ENCODE measurements at regions not wholly inside any gene's neighbourhood (a gene's known extent, or its start where the extent isn't known, plus 50 kb on each side); places are given as distances from the start of the nearest gene placed in this dataset.

- TF ChIP-seq, protein P1, sequence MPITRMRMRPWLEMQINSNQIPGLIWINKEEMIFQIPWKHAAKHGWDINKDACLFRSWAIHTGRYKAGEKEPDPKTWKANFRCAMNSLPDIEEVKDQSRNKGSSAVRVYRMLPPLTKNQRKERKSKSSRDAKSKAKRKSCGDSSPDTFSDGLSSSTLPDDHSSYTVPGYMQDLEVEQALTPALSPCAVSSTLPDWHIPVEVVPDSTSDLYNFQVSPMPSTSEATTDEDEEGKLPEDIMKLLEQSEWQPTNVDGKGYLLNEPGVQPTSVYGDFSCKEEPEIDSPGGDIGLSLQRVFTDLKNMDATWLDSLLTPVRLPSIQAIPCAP (CRISPR knock-in tag; IDR thresholded peaks at IDR 0.05; ENCODE audit: borderline replicate concordance): no peak
- TF ChIP-seq DDX20 (tag; IDR thresholded peaks at IDR 0.05; ENCODE audit: low read depth) (peak; percentile 43; the same call in 1 of the 2 replicates), KDM1A (IDR thresholded peaks at IDR 0.05) (peak; percentile 91 to 93), TEAD1 (CRISPR knock-in tag; IDR thresholded peaks at IDR 0.05) (peak in 1 of 2 experiments; percentile 87; a peak in 3 of 4 replicates), CTCFL (IDR thresholded peaks at IDR 0.05; ENCODE audit: borderline replicate concordance, insufficient read depth, low read depth, low read length, poor library complexity, severe bottlenecking) (no peak), KAT7 (CRISPR knock-in tag; IDR thresholded peaks at IDR 0.05; ENCODE audit: borderline replicate concordance) (0 out of 2 replicates have a peak, but pooled peaks have one; percentile 12), HDAC8 (tag; IDR thresholded peaks at IDR 0.05) (no peak), GATAD2A (IDR thresholded peaks at IDR 0.05) (peak; percentile 85), EP400 (IDR thresholded peaks at IDR 0.05) (peak; percentile 76), SMARCA4 (IDR thresholded peaks at IDR 0.05) (peak; percentile 99), MEF2D (tag; conservative IDR thresholded peaks at IDR 0.05; ENCODE audit: low read depth) (no peak), HEY1 (CRISPR knock-in tag; IDR thresholded peaks at IDR 0.05; ENCODE audit: borderline replicate concordance) (peak; percentile 76; the same call in 1 of the 2 replicates), NRF1 (conservative IDR thresholded peaks at IDR 0.05 in 1 of 2, IDR thresholded peaks at IDR 0.05 in 1 of 2) (0 out of 4 replicates have a peak, but pooled peaks of 1 of the 2 experiments have one; percentile 17), ZNF224 (CRISPR knock-in tag; IDR thresholded peaks at IDR 0.05) (no peak), GABPA (tag; conservative IDR thresholded peaks at IDR 0.05; ENCODE audit: low read depth) (peak; percentile 44; the same call in 1 of the 2 replicates), ZNF583 (CRISPR knock-in tag; IDR thresholded peaks at IDR 0.05) (0 out of 2 replicates have a peak, but pooled peaks have one; percentile 59), ZFX (CRISPR knock-in tag; IDR thresholded peaks at IDR 0.05) (no peak; the same call in 1 of the 2 replicates), LEF1 (IDR thresholded peaks at IDR 0.05) (peak; percentile 88), BRF2 (IDR thresholded peaks at IDR 0.05; ENCODE audit: borderline replicate concordance, insufficient read depth, insufficient read length) (no peak)
- TF ChIP-seq, protein P2, sequence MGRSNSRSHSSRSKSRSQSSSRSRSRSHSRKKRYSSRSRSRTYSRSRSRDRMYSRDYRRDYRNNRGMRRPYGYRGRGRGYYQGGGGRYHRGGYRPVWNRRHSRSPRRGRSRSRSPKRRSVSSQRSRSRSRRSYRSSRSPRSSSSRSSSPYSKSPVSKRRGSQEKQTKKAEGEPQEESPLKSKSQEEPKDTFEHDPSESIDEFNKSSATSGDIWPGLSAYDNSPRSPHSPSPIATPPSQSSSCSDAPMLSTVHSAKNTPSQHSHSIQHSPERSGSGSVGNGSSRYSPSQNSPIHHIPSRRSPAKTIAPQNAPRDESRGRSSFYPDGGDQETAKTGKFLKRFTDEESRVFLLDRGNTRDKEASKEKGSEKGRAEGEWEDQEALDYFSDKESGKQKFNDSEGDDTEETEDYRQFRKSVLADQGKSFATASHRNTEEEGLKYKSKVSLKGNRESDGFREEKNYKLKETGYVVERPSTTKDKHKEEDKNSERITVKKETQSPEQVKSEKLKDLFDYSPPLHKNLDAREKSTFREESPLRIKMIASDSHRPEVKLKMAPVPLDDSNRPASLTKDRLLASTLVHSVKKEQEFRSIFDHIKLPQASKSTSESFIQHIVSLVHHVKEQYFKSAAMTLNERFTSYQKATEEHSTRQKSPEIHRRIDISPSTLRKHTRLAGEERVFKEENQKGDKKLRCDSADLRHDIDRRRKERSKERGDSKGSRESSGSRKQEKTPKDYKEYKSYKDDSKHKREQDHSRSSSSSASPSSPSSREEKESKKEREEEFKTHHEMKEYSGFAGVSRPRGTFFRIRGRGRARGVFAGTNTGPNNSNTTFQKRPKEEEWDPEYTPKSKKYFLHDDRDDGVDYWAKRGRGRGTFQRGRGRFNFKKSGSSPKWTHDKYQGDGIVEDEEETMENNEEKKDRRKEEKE (IDR thresholded peaks at IDR 0.05; ENCODE audit: borderline replicate concordance in 1 of 2, control insufficient read depth in 1 of 2, low read depth in 2 of 2, low read length in 1 of 2): no peak; a peak in 1 of 4 replicates
These were observed 207.5 kb upstream of the SAMSN1 start (continued) for GRCh38 chr21:14753466-14754258.

Data from K562 (cell line).